GM19372 (cell line): ENCODE measurements at regions not wholly inside any gene's neighbourhood (a gene's known extent, or its start where the extent isn't known, plus 50 kb on each side); places are given as distances from the start of the nearest gene placed in this dataset.
A peak's percentile ranks its signal among the peaks of the same experiment; 100 is the strongest.

Experiments
- ATAC-seq: cut with Tn5 transposase; IDR thresholded peaks from one replicate; pipeline ENCODE4 v1.9.1; 2021; ENCODE audit warnings: mild to moderate bottlenecking, low read depth, moderate library complexity; ENCODE audit not compliant: unreplicated experiment

- no peak for ATAC-seq
Measured at GRCh38 chr13:40180776-40181175, 485.7 kb downstream of the FOXO1 start.

- no peak for ATAC-seq
Measured at GRCh38 chr13:40181203-40181845, 485.1 kb downstream of the FOXO1 start.

DNA sequence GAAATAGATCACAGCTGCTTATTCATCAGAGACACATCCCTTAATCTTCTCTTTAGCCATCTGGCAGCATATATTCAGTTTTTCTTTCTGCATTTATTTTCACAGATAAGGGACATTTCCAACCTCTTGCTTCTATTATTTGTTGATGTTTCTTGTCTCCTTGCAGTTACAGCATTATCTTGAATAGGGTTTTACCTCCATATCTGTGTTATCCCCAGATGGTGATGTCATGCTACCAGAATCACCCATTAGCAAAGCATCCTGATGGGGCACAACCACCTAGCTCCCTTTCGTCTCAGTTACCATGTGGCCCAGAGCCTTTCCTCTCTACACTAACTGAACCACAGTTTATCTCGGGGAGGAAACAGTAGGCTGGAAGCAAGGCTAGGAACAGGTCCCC lies 483.9 kb downstream of the FOXO1 start:
- no peak for ATAC-seq

GRCh38 chr13:40185414-40185813 lies 481.0 kb downstream of the FOXO1 start:
- ATAC-seq = no peak

DNA sequence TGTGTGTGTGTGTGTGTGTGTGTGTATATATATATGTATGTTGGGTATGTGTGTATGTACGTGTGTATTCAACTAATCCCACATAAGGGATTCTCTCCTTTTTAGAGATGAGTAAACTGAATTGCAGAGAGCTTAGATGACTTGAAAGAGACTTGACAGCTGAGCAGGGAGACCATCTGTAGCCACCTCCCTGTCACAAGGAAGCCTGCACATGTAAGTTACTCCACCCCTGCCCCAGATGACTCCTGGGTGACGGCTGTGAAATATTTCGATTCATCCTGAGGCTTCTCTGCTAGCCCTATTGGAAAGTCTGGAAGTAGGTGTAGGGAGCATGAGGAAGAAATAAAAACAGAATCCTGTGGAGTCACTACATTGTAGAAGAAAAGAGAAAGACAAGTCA lies 480.4 kb downstream of the FOXO1 start:
- ATAC-seq = no peak

GRCh38 chr13:40186626-40187323 lies 479.7 kb downstream of the FOXO1 start:
- ATAC-seq = no peak

DNA sequence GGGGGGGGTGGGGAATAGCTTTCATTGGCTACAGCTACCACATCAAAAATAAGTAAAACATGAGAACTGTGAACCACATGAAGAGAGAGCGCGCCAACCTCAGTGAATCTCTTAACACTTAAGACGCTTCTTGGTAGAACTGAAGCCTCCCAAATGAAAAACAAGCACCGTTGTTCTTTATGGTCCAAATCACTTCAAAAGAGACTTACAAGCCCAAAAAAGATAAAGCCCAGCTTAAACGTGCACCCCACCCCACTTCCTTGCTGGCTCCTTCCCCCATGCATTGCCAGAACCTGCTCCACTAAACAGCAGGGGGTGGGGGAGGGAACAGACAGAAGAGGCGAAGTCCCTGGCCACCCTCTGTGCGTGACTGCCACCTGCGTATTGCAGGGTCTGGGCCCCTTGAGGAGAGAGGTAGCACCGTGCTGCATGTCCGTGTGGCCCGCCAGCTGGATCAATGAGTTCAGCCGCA lies 479.1 kb downstream of the FOXO1 start:
- no peak for ATAC-seq

GRCh38 chr13:40187841-40188591 lies 478.4 kb downstream of the FOXO1 start:
- no peak for ATAC-seq

DNA sequence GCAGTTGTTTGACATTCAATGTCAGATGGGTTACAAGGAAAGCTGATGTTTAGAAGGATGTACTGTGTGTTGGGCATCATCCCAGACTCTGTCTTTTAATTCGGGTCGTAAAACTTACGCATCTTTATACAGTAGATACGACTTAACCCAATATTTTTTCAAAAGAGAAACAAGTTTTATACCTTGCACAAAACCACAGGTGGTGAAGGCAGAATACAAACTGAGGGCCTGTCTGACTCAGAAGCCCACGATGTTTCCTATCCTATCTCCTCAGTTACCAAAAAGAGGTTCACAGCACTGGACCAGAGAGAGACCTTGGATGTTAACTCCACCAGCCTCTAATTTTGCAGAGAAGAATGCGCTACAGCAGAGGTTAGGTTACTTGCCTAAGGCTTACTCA lies 477.0 kb downstream of the FOXO1 start:
- ATAC-seq = no peak

- ATAC-seq = no peak
Measured at GRCh38 chr13:40189898-40190630, 476.4 kb downstream of the FOXO1 start.

- ATAC-seq = peak; percentile 64
Measured at GRCh38 chr13:40190641-40191100, 475.8 kb downstream of the FOXO1 start.

DNA sequence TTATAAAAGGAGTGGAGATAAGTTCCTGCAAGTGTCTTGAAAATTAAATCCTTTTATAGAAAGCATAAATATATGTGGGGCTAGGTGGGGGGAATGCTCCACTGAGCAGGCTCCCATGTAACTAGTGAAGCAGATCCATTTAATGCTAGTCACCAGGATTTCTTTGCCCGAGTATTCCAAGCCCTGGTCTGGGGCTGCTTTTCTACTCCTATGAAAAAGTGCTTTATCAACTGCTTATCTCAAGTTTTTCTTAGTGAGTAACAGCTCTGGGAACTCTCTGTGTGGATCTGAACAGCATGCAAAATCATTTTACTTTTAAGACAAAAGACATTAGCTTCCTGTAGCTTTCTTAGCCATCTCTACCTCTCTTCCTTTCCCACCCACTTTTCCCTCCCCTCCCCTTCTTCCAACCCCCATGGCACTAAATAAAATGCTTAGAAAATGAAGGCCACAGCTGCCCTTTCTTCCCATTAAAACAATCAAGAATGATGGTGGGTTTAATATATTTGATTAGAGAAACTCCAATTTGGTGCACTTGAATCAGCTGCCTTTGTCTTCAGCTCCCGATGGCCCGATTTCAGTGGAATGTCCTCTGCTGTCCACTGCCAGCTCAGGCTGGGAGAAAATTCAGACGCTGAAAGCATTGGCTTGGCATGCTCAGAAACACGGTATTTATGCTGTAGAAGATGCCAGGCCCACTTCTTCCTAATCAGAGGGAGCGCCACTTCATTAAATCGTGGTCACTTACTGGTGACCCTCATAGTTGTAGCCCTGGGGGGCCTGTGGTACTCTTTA lies 475.1 kb downstream of the FOXO1 start:
- no peak for ATAC-seq

GRCh38 chr13:40192452-40192851 lies 474.0 kb downstream of the FOXO1 start:
- ATAC-seq = no peak

DNA sequence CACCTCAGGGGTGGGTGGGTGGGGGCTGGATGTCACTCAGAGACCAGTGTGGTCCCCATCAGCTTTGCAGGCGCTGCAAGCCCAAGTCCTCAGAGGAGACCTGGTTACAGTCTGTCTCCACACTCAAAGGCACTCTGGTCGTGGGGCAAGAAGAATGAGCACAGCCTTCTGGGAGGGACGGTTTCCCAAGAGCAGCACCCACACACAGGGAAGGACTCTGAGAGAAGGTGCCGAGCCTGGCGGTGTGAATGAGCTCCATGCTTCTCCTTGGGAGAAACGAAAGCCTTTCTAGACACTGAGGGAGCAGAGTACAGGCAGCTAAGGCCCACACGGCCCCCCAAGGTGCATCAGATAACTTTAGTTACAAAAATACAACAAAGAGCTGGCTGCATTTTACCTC lies 473.6 kb downstream of the FOXO1 start:
- no peak for ATAC-seq

- ATAC-seq = no peak
Measured at GRCh38 chr13:40193286-40194223, 472.9 kb downstream of the FOXO1 start.

- no peak for ATAC-seq
Measured at GRCh38 chr13:40194224-40194806, 472.1 kb downstream of the FOXO1 start.

DNA sequence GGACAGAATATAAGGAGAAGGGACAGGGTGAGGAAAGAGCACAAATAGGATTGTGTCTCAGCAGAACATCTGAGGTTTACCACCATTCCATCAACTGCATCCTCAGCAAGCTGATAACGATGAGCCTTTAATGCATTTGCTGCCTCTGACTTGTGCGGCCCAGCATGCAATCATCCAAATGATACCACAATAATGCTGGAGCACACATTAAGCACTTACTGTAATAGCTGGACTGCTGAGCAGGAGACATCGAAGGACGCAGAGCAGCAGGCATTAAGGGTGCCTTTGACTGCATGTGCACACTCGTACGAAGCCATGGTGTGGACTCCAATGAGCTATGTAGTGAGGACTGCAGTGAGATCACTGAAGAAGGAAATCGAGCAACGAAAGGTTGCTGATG lies 469.4 kb downstream of the FOXO1 start:
- ATAC-seq = no peak

DNA sequence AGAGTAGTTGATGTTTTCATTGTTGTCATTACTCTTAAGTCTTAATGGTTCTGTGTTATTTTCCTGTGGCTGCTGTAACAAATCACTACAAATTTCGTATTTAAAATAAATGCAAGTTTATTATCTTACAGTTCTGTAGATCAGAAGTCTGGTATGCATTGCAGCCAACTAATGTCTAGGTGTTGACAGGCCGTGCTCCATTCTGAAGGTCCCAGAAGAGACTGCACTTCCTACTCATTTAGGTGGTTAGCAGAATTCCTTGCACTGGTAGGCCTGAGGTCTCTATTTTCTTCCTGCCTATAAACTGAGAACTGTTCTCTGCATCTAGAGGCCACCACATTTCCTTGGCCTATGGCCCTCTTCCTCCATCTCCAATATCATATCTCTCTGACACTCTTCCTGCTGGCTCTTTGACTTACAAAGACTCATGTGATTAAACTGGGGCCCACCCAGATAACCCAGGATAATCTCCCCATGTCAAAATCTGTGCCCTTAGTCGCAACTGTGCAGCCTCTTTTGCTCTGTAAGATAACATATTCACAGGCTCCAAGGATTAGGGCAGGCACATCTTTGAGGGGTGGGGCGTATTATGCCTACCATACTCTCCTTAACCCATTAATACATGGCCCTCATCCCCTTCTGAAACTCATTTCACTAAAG lies 468.4 kb downstream of the FOXO1 start:
- no peak for ATAC-seq
